IPS DF 6.9 (cell line): ENCODE measurements at regions not wholly inside any gene's neighbourhood (a gene's known extent, or its start where the extent isn't known, plus 50 kb on each side); places are given as distances from the start of the nearest gene placed in this dataset.

Experiments
- DNase-seq: peaks from one replicate; pipeline ENCODE4 v3.0.0-alpha.2; 2013; ENCODE audit warnings: low read depth, low spot score
- H3K27ac ChIP-seq: one replicate; pipeline ENCODE4 v1.5.1; 2013; ENCODE audit warnings: low read length, control low read depth
- H3K27me3 ChIP-seq: 2 replicates; pipeline ENCODE4 v1.6.1; 2013; ENCODE audit warnings: mild to moderate bottlenecking, low read length; ENCODE audit not compliant: control insufficient read depth, insufficient read depth
- H3K36me3 ChIP-seq: 2 replicates; pipeline ENCODE4 v1.6.1; 2013; ENCODE audit warnings: low read length; ENCODE audit not compliant: control insufficient read depth, insufficient read depth
- H3K4me1 ChIP-seq: 2 replicates; pipeline ENCODE4 v1.6.1; 2013; ENCODE audit warnings: low read length; ENCODE audit not compliant: control insufficient read depth, insufficient read depth
- H3K4me3 ChIP-seq: 2 replicates; pipeline ENCODE4 v1.5.1; 2013; ENCODE audit warnings: mild to moderate bottlenecking, low read length
- H3K9me3 ChIP-seq: 2 replicates; pipeline ENCODE4 v1.6.1; 2013; ENCODE audit warnings: low read length, inconsistent platforms; ENCODE audit not compliant: control insufficient read depth, insufficient read depth
- WGBS: extraction: QIAGEN DNeasy Blood & Tissue Kit; methylation state at CpG from one replicate; pipeline ENCODE4 v1.1.7; 2013; ENCODE audit warnings: mixed read lengths, missing lambda C conversion rate; ENCODE audit not compliant: insufficient read length, insufficient coverage; 5-methylcytosine and 5-hydroxymethylcytosine counted together

- no peak for DNase-seq
- Histone ChIP-seq H3K36me3 (no peaks in the 10 kb centered on the region), H3K4me1 (peaks cover 2% of the 10 kb centered on the region; the same call in 1 of the 2 replicates), H3K4me3 (no peak overlapping the region), H3K9me3 (no peaks in the 10 kb centered on the region), H3K27me3 (no peaks in the 10 kb centered on the region), H3K27ac (no peak overlapping the region)
- WGBS: no CpG with 5 or more reads among the region's 17 CpGs
Observed at GRCh38 chr15:69825941-69826818, 271.5 kb downstream of the TLE3 start.

GRCh38 chr15:69826819-69827175 is 270.9 kb downstream of the TLE3 start:
- DNase-seq: no peak
- no CpG with 5 or more reads among the region's 3 CpGs for WGBS
- H3K36me3 ChIP-seq: no peaks in the 10 kb centered on the region
- H3K27me3 ChIP-seq: no peaks in the 10 kb centered on the region
- H3K27ac ChIP-seq: no peak overlapping the region
- H3K9me3 ChIP-seq: no peaks in the 10 kb centered on the region
- no peak overlapping the region for H3K4me3 ChIP-seq
- peaks cover 2% of the 10 kb centered on the region; the same call in 1 of the 2 replicates for H3K4me1 ChIP-seq

- H3K9me3 ChIP-seq: no peaks in the 10 kb centered on the region
- H3K4me1 ChIP-seq: peaks cover 2% of the 10 kb centered on the region; the same call in 1 of the 2 replicates
- H3K27ac ChIP-seq: no peak overlapping the region
- no CpG with 5 or more reads among the region's 1 CpG for WGBS
- H3K4me3 ChIP-seq: no peak overlapping the region
- H3K36me3 ChIP-seq: no peaks in the 10 kb centered on the region
- no peaks in the 10 kb centered on the region for H3K27me3 ChIP-seq
- DNase-seq: no peak
Observed at GRCh38 chr15:69827751-69828150, 270.0 kb downstream of the TLE3 start.

GRCh38 chr15:69828181-69828828 is 269.4 kb downstream of the TLE3 start:
- Histone ChIP-seq H3K4me3 (no peak overlapping the region), H3K36me3 (no peaks in the 10 kb centered on the region), H3K4me1 (peaks cover 2% of the 10 kb centered on the region; the same call in 1 of the 2 replicates), H3K27ac (no peak overlapping the region), H3K9me3 (no peaks in the 10 kb centered on the region), H3K27me3 (no peaks in the 10 kb centered on the region)
- WGBS: no CpG with 5 or more reads among the region's 9 CpGs
- DNase-seq: no peak

- Histone ChIP-seq H3K4me3 (no peak overlapping the region), H3K36me3 (no peaks in the 10 kb centered on the region), H3K27me3 (no peaks in the 10 kb centered on the region), H3K27ac (no peak overlapping the region), H3K4me1 (peaks cover 2% of the 10 kb centered on the region; the same call in 1 of the 2 replicates), H3K9me3 (no peaks in the 10 kb centered on the region)
- no peak for DNase-seq
- no CpG with 5 or more reads among the region's 3 CpGs for WGBS
Observed at GRCh38 chr15:69829974-69830373, 267.7 kb downstream of the TLE3 start.

- no peak overlapping the region for H3K27ac ChIP-seq
- no peak for DNase-seq
- no peak overlapping the region for H3K4me3 ChIP-seq
- H3K9me3 ChIP-seq: no peaks in the 10 kb centered on the region
- H3K36me3 ChIP-seq: no peaks in the 10 kb centered on the region
- H3K27me3 ChIP-seq: no peaks in the 10 kb centered on the region
- peaks cover 2% of the 10 kb centered on the region; the same call in 1 of the 2 replicates for H3K4me1 ChIP-seq
- no CpG with 5 or more reads among the region's 4 CpGs for WGBS
Observed at GRCh38 chr15:69830430-69830829, 267.3 kb downstream of the TLE3 start.

GRCh38 chr15:69830876-69831275 is 266.8 kb downstream of the TLE3 start:
- no peak overlapping the region for H3K4me3 ChIP-seq

GRCh38 chr15:69834267-69834666 is 263.4 kb downstream of the TLE3 start:
- H3K27ac ChIP-seq: no peak overlapping the region

More at GRCh38 chr15:69830876-69831275, 266.8 kb downstream of the TLE3 start:
- WGBS: no CpG with 5 or more reads among the region's 4 CpGs
- H3K27me3 ChIP-seq: no peaks in the 10 kb centered on the region
- H3K4me1 ChIP-seq: peaks cover 2% of the 10 kb centered on the region; the same call in 1 of the 2 replicates
- no peaks in the 10 kb centered on the region for H3K9me3 ChIP-seq
- DNase-seq: no peak
- no peak overlapping the region for H3K27ac ChIP-seq
- H3K36me3 ChIP-seq: no peaks in the 10 kb centered on the region

GRCh38 chr15:69834761-69835160 is 263.0 kb downstream of the TLE3 start:
- H3K4me3 ChIP-seq: no peak overlapping the region
- H3K27me3 ChIP-seq: no peaks in the 10 kb centered on the region
- H3K4me1 ChIP-seq: no peaks in the 10 kb centered on the region; the same call in 1 of the 2 replicates
- no peaks in the 10 kb centered on the region for H3K9me3 ChIP-seq
- no peak overlapping the region for H3K27ac ChIP-seq
- H3K36me3 ChIP-seq: no peaks in the 10 kb centered on the region
- WGBS: no CpG with 5 or more reads among the region's 3 CpGs
- no peak for DNase-seq

More at GRCh38 chr15:69834267-69834666, 263.4 kb downstream of the TLE3 start:
- no CpG with 5 or more reads among the region's 5 CpGs for WGBS
- no peaks in the 10 kb centered on the region for H3K36me3 ChIP-seq
- H3K4me1 ChIP-seq: no peaks in the 10 kb centered on the region; the same call in 1 of the 2 replicates
- H3K27me3 ChIP-seq: no peaks in the 10 kb centered on the region
- no peak for DNase-seq
- no peak overlapping the region for H3K4me3 ChIP-seq
- H3K9me3 ChIP-seq: no peaks in the 10 kb centered on the region

- Histone ChIP-seq H3K36me3 (no peaks in the 10 kb centered on the region), H3K9me3 (no peaks in the 10 kb centered on the region), H3K4me1 (no peaks in the 10 kb centered on the region; the same call in 1 of the 2 replicates), H3K27ac (no peak overlapping the region), H3K4me3 (no peak overlapping the region), H3K27me3 (no peaks in the 10 kb centered on the region)
- no peak for DNase-seq
- no CpG with 5 or more reads among the region's 3 CpGs for WGBS
Observed at GRCh38 chr15:69836048-69836447, 261.7 kb downstream of the TLE3 start.
